KMS-11 (cell line): ENCODE measurements at regions not wholly inside any gene's neighbourhood (a gene's known extent, or its start where the extent isn't known, plus 50 kb on each side); places are given as distances from the start of the nearest gene placed in this dataset.

Experiments
- H2AFZ ChIP-seq: fragments of 200-600 bp; sonication (generic); 2 replicates; pipeline ENCODE4 v1.6.1; 2016; ENCODE audit warnings: antibody characterized with exemption, mixed run types, low read depth
- H3K27ac ChIP-seq: fragments of 200-600 bp; sonication (generic); 2 replicates; pipeline ENCODE4 v1.6.1; 2016; ENCODE audit warnings: mild to moderate bottlenecking, mixed run types
- H3K27me3 ChIP-seq: fragments of 200-600 bp; sonication (generic); 2 replicates; pipeline ENCODE4 v1.6.1; 2017; ENCODE audit warnings: mild to moderate bottlenecking, low read depth, mixed run types, moderate library complexity; ENCODE audit not compliant: insufficient read depth
- H3K36me3 ChIP-seq: fragments of 200-600 bp; sonication (generic); 2 replicates; pipeline ENCODE4 v1.6.1; 2017; ENCODE audit warnings: mild to moderate bottlenecking, mixed run types; ENCODE audit not compliant: insufficient read depth
- H3K4me1 ChIP-seq: fragments of 200-600 bp; sonication (generic); 2 replicates; pipeline ENCODE4 v1.6.1; 2016; ENCODE audit warnings: mild to moderate bottlenecking, low read depth, mixed run types; ENCODE audit not compliant: poor library complexity, severe bottlenecking
- H3K4me2 ChIP-seq: fragments of 200-600 bp; sonication (generic); 2 replicates; pipeline ENCODE4 v1.7.0; 2016; ENCODE audit warnings: mild to moderate bottlenecking, mixed run types
- H3K4me3 ChIP-seq: fragments of 200-600 bp; sonication (generic); IDR thresholded peaks from 2 replicates; pipeline ENCODE4 v1.6.1; 2017; ENCODE audit warnings: low read depth, low read length, mixed read lengths; ENCODE audit not compliant: insufficient read depth
- H3K79me2 ChIP-seq: fragments of 200-600 bp; sonication (generic); 2 replicates; pipeline ENCODE4 v1.6.1; 2016; ENCODE audit warnings: low read depth, mixed run types; ENCODE audit not compliant: insufficient read depth
- H3K9ac ChIP-seq: fragments of 200-600 bp; sonication (generic); 2 replicates; pipeline ENCODE4 v1.6.1; 2016; ENCODE audit warnings: mild to moderate bottlenecking, mixed run types
- H4K20me1 ChIP-seq: fragments of 200-600 bp; sonication (generic); 2 replicates; pipeline ENCODE4 v1.6.1; 2016; ENCODE audit warnings: mild to moderate bottlenecking, mixed run types; ENCODE audit not compliant: insufficient read depth
- TF ChIP-seq, protein P1 (sequence below): fragments of 200-600 bp; sonication (generic); conservative IDR thresholded peaks from 2 replicates; pipeline ENCODE4 v1.6.1; 2017; ENCODE audit warnings: low read depth, mild to moderate bottlenecking, antibody characterized with exemption, low read length, moderate library complexity, mixed read lengths

DNA sequence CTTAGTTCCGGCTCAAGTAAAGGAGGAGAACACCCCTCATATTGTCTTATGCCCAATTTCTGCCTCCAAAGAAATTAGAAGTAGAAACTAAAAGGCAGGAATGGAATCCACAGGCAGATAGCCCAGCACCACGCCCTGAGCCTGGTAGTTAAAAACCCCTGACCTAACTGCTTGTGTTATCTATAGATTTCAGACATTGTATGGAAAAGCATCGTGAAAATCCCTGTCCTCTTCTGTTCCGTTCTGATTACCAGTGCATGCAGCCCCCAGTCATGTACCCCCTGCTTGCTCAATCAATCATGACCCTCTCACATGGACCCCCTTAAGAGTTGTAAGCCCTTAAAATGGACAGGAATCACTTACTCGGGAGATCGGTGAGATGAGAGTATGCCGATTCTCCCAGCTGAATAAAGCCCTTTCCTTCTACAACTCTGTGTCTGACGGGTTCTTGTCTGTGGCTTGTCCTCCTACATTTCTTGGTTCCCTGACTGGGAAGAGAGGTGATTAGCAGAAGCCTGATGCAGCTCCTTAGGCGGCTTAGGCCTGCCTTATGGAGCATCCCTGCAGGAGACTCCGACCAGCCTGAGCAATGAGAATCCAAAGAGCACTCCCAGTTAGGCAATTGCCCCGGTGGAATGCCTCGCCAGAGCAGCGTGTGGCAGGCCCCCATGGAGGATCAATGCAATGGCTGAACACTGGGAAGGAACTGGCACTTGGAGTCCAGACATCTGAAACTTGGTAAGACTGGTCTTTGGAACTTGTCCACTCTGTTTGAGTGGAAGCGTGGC, 362.6 kb upstream of the TCF4 start:
- Histone ChIP-seq H3K79me2 (no peaks in the 10 kb centered on the region), H3K27ac (no peak overlapping the region), H3K4me3 (no peak overlapping the region), H3K36me3 (no peaks in the 10 kb centered on the region), H3K9ac (no peak overlapping the region), H3K4me1 (no peaks in the 10 kb centered on the region), H2AFZ (no peak overlapping the region), H4K20me1 (no peaks in the 10 kb centered on the region), H3K4me2 (no peak overlapping the region), H3K27me3 (no peaks in the 10 kb centered on the region)
- TF ChIP-seq, protein P1, sequence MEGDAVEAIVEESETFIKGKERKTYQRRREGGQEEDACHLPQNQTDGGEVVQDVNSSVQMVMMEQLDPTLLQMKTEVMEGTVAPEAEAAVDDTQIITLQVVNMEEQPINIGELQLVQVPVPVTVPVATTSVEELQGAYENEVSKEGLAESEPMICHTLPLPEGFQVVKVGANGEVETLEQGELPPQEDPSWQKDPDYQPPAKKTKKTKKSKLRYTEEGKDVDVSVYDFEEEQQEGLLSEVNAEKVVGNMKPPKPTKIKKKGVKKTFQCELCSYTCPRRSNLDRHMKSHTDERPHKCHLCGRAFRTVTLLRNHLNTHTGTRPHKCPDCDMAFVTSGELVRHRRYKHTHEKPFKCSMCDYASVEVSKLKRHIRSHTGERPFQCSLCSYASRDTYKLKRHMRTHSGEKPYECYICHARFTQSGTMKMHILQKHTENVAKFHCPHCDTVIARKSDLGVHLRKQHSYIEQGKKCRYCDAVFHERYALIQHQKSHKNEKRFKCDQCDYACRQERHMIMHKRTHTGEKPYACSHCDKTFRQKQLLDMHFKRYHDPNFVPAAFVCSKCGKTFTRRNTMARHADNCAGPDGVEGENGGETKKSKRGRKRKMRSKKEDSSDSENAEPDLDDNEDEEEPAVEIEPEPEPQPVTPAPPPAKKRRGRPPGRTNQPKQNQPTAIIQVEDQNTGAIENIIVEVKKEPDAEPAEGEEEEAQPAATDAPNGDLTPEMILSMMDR: no peak

DNA sequence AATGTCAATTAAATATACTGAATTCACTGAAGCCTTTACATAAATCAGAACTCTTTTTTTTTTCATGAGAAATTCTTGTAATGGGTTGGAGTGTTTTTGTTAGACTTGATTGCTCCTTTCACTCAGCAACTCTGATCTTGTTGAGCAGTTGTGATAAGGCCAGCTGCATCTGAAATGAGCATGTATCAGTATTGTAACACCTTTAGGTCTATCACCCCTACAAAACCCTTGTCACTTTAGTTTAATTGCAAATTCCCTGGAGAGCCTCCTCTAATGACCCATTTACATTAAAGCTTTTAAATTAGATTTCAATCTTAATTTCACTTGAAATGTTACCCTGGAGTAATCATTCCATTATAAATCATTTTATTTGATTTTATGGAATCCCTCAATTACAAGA, 346.8 kb upstream of the TCF4 start:
- Histone ChIP-seq H3K4me1 (peaks cover 4% of the 10 kb centered on the region), H2AFZ (no peak overlapping the region), H3K27ac (no peak overlapping the region), H3K27me3 (no peaks in the 10 kb centered on the region), H3K79me2 (no peaks in the 10 kb centered on the region), H3K36me3 (no peaks in the 10 kb centered on the region), H3K9ac (no peak overlapping the region), H3K4me2 (no peak overlapping the region), H4K20me1 (no peaks in the 10 kb centered on the region), H3K4me3 (no peak overlapping the region)
- TF ChIP-seq, protein P1: no peak

DNA sequence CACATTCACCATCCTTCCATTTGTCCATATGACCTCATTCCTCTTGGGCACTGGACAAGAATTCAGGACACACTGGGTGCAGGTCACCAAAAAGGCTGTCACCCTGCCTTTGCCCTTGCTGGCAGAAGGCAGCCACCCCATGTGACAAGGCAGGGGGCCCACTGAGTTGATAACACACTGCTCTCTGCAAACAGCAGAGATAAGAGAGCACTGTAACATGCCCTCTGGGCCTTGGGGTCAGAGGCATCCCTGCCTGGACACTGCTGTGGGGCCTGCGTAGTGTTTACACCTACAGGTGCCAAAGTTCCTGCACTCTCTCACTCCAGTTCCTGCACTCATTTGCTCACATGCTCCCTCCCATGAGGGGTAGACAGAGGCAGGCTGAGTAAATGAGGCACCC, 344.7 kb upstream of the TCF4 start:
- H3K4me3 ChIP-seq: no peak overlapping the region
- no peaks in the 10 kb centered on the region for H3K27me3 ChIP-seq
- peaks cover 4% of the 10 kb centered on the region for H3K4me1 ChIP-seq
- no peaks in the 10 kb centered on the region for H3K79me2 ChIP-seq
- H2AFZ ChIP-seq: no peak overlapping the region
- H3K9ac ChIP-seq: no peak overlapping the region
- H3K36me3 ChIP-seq: no peaks in the 10 kb centered on the region
- no peak overlapping the region for H3K27ac ChIP-seq
- TF ChIP-seq, protein P1: no peak
- H3K4me2 ChIP-seq: no peak overlapping the region
- H4K20me1 ChIP-seq: no peaks in the 10 kb centered on the region

DNA sequence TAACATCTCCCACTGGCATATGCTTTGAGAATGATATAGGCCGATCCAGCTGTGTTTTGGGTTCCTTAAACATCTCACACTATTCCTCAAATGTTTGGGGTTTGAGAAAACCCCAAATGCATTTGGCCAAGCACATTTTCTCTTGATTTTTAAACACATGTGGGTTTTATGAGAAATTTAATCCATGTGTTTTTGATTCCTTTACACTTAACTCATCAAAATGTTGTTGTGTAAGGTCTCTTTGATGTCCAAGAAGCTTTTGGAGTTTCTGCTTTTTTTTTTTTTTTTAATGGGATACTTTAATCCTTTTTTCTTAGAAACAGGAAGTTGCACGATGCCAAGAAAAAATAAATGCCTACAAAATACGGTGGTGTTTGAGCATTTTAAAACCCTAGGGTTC, 339.8 kb upstream of the TCF4 start:
- Histone ChIP-seq H2AFZ (no peak overlapping the region), H3K36me3 (no peaks in the 10 kb centered on the region), H4K20me1 (no peaks in the 10 kb centered on the region), H3K4me2 (no peak overlapping the region), H3K4me1 (peaks cover 4% of the 10 kb centered on the region), H3K79me2 (no peaks in the 10 kb centered on the region), H3K27me3 (no peaks in the 10 kb centered on the region), H3K4me3 (no peak overlapping the region), H3K27ac (no peak overlapping the region), H3K9ac (no peak overlapping the region)
- TF ChIP-seq, protein P1: no peak
